GDM1 (cell line): ENCODE measurements at regions not wholly inside any gene's neighbourhood (a gene's known extent, or its start where the extent isn't known, plus 50 kb on each side); places are given as distances from the start of the nearest gene placed in this dataset.
"Not testable (repeated sequence)": the region's sequence is repeated elsewhere in the genome, so short reads cannot be mapped to it uniquely, and the experiment has no call there.

ENCODE experiments used
- DNase-seq: peaks from one replicate; lab custom pipeline; 2025; lab: John Stamatoyannopoulos, UW

DNA sequence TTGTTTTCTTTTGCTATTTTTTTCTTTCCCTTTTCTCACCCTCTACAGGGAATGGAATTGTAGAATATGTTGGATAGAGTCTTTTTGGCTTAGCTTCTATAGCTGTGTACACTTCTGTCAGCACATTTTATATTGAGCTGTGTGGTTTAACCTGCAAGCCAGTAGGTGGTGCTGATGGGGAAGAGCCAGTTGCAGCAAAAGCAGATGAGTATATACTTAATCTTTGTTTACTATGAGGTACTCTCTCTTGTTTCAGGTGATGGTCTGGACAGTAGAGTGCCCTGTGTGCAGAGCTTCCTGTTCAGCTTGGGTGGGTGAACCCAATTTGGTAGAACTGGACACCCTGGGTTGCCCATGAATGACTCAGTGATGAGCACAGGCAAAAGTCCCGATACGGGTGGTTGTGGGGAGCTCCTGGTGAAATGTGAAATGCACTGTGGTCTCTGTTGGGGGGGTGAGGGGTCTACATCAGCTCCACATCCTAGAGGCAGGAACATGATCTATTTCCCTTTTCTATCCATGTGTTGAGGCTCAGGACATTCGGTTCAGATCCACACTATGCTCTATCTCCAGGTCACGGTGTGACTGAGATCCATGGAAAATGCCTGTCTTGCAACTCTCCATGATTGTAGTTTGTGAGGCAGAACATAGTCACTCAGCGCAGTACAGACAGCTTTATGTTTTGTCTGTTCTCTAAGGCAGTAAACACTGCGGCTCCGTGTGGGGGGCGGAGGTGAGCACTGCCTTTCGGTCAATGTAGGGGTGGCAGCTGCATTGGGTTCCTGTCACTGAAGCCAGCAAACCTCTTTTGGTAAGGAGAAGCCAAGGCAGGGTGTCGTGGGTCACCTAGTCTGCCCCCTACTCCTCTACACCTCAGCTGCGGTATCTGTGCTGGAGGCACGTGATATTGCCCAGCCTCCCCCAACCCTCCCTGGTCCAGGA, 353.2 kb downstream of the PRR16 start:
- DNase-seq: no peak

DNA sequence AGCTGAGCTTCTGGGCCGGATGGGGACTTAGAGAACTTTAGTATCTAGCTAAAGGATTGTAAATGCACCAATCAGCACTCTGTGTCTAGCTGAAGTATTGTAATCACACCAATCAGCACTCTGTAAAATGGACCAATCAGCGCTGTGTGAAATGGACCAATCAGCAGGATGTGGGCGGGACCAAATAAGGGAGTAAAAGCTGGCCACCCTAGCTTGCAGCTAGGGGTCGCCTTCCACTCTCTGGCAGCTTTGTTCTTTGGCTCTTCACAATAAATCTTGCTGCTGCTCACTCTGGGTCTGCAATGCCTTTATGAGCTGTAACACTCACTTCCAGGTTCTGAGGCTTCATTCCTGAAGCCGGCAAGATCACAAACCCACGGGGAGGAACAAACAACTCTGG, 354.0 kb downstream of the PRR16 start:
- no peak for DNase-seq

GRCh38 chr5:120823328-120823727, 359.2 kb downstream of the PRR16 start:
- DNase-seq: no peak

DNA sequence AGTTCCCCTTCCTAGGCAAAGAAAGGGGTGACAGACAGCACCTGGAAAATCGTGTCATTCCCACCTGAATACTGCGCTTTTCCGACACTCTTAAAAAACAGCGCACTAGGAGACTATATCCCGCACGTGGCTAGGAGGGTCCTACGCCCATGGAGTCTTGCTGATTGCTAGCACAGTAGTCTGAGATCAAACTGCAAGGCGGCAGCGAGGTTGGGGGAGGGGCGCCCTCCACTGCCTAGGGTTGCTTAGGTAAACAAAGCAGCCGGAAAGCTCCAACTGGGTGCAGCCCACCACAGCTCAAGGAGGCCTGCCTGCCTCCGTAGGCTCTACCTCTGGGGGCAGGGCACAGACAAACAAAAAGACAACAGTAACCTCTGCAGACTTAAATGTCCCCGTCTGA, 367.5 kb downstream of the PRR16 start:
- not testable (repeated sequence) for DNase-seq

- no peak for DNase-seq
Measured at GRCh38 chr5:120841830-120842229, 377.7 kb downstream of the PRR16 start.

DNA sequence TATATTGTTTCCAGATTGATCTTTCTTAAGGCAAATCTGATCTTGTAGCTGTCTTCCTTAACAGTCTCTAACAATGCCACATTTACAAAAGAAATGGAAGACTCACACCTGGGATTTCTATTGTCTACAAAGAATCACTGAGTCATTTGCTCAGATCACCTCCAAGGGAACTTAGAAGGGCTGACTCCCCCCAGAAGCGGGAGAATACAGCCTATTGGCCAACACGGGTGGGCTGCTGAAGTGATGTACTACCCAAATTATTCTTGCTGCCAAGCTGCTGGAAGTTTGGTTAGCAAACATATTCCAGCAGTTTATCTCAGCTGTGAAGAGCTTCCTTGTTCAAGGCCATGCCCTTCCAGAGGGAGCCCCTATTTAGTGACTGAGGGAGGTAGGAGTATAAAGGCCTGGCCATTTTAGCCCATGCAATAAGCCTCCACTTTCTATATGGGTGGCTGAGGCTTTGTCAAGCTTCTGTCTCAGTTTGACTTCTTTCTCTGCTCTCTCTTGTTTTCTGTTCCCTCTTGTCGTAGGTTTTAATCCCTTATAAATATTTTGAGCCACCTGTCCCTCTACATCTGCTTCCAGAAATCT, 379.4 kb downstream of the PRR16 start:
- no peak for DNase-seq

GRCh38 chr5:120848883-120849282, 384.8 kb downstream of the PRR16 start:
- DNase-seq: no peak

- DNase-seq: no peak
Measured at GRCh38 chr5:120852222-120852860, 388.2 kb downstream of the PRR16 start.

- no peak for DNase-seq
Measured at GRCh38 chr5:120866997-120867396, 402.9 kb downstream of the PRR16 start.

- DNase-seq: no peak
Measured at GRCh38 chr5:120869831-120870230, 405.7 kb downstream of the PRR16 start.

- no peak for DNase-seq
Measured at GRCh38 chr5:120872297-120872696, 408.2 kb downstream of the PRR16 start.

- DNase-seq: no peak
Measured at GRCh38 chr5:120873083-120873482, 409.0 kb downstream of the PRR16 start.

DNA sequence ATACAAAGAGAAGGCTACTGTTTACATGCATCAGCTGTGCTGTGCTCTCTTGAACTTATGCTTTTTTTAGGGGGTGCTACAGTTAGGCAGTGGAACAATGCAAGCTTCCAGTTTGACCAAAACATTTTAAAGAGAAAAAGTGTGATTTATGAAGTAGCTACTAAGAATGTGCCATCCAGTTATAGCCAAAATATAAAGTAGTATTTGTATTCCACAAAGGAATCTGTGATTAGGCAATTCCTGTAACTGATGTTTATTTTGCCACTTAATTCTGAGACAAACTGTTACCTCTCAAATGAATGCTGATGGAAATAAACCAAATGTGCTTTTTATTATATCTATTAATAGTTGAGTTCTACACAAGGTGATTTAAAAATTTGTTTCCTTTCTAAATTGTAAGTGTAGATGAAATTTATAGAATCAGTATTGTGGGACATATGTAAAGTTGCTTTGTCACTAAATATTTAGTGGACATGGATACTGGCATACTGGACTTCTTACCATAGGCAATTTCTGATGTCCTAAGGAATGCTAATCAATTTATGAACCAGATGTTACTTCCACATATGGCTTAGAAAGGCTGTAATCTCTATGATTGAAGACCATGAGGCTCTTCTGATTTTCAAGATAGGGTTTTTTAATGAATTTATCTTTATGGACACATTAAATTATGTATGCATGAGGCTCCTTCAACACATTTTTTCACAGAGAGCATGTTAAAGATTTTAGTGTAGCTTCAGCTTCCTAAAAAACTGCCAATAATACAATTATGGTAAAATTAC, 410.2 kb downstream of the PRR16 start:
- DNase-seq: no peak

GRCh38 chr5:120882038-120882775, 418.1 kb downstream of the PRR16 start:
- no peak for DNase-seq

GRCh38 chr5:120886351-120886860, 422.3 kb downstream of the PRR16 start:
- no peak for DNase-seq

GRCh38 chr5:120895660-120896059, 431.6 kb downstream of the PRR16 start:
- DNase-seq: no peak

GRCh38 chr5:120901199-120901598, 437.1 kb downstream of the PRR16 start:
- DNase-seq: no peak

DNA sequence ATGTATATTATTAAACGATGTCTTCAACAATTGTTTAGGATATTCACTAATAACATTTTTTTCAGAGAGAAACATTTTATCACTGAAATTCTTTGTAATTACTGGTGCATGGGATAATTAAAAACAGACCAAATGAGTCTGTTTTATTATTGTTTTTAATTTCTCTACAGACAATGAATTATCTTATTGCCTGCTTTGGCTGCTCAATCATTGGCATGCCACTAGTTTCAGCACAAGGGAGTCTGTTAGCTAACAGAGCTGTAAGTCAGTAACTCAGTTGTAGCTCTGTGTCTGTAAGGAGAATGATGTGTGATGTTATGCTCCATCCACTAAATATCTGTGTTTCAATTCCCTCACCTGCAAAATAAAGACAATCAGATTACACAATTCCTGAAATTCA, 443.9 kb downstream of the PRR16 start:
- no peak for DNase-seq

DNA sequence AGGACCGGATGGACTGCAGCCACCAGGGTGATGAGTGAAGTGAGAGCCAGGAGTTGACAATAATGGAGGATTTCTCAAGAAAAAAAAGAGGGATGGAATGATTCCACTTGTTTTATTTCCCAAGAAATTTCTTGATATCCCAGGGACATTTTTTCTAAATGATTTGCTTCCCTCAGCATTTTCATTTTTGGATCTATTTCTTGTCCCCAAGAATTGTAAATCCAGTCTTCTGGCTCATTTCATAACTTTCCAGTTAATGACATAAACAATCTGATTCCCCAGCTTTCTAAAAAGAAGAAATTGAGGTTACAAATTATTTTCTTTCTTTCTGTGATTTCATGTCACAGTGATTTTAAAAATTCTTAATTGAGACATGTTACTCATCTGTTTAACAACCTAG, 446.5 kb downstream of the PRR16 start:
- no peak for DNase-seq

- no peak for DNase-seq
Measured at GRCh38 chr5:120913396-120913795, 449.3 kb downstream of the PRR16 start.

DNA sequence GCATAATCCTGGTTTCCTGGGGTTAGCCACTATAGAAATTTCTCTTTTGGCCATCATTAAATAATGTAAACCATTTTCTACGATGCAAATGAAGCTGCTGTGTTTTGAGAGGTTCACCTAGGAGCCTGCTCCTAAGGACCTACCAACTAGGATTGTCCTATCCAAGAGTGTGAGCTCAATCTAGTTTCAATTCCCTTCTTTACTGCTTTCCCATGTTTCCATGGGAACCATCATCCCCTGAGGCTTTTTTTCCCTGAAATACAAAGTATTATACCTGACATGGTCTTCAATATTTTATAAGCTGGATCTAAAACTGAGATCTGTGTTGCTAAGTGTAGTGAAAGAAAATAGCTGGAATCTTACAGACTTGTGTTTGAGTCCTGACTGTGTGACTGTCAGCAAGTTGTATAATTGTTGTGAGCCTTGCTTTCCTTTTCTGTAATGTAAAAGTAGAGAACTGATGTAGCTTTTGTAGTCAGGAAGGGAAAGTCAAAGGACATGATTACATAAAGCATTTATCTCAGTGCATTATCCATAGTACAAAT, 453.2 kb downstream of the PRR16 start:
- DNase-seq: no peak
